Skin epidermis (tissue), 12 donors: ENCODE measurements at regions not wholly inside any gene's neighbourhood (a gene's known extent, or its start where the extent isn't known, plus 50 kb on each side); places are given as distances from the start of the nearest gene placed in this dataset.
"Not testable (repeated sequence)": the region's sequence is repeated elsewhere in the genome, so short reads cannot be mapped to it uniquely, and the experiment has no call there.

Source experiments
- H3K27ac ChIP-seq, 21 experiments: fragments of 200-600 bp; sonication (generic) in 11 of 21; one replicate each; pipeline ENCODE4 v1.5.0; 2020; ENCODE audit warnings: mild to moderate bottlenecking in 3 of 21, inconsistent platforms in 2 of 21, moderate library complexity in 2 of 21
- H3K4me3 ChIP-seq, 7 experiments: fragments of 200-600 bp; sonication (generic) in 2 of 7; one replicate each; pipeline ENCODE4 v1.5.0; 2020; ENCODE audit warnings: inconsistent platforms in 2 of 7, mild to moderate bottlenecking in 2 of 7, moderate library complexity in 1 of 7

- no peak overlapping the region for H3K27ac ChIP-seq
Observed at GRCh38 chr16:60645541-60645940, 1390.7 kb downstream of the CDH8 start.

GRCh38 chr16:60642956-60643355, 1393.3 kb downstream of the CDH8 start:
- H3K27ac ChIP-seq: no peak overlapping the region
- no peak overlapping the region for H3K4me3 ChIP-seq

More at GRCh38 chr16:60645541-60645940, 1390.7 kb downstream of the CDH8 start:
- no peak overlapping the region for H3K4me3 ChIP-seq

- Histone ChIP-seq H3K4me3 (no peak overlapping the region), H3K27ac (no peak overlapping the region)
Observed at GRCh38 chr16:60641067-60641665, 1395.1 kb downstream of the CDH8 start.

GRCh38 chr16:60640038-60640437, 1396.2 kb downstream of the CDH8 start:
- H3K4me3 ChIP-seq: no peak overlapping the region
- H3K27ac ChIP-seq: no peak overlapping the region

- not testable (repeated sequence) for H3K4me3 ChIP-seq, H3K27ac ChIP-seq
Observed at GRCh38 chr16:60636636-60637035, 1399.6 kb downstream of the CDH8 start.

- H3K4me3 ChIP-seq: no peak overlapping the region
- H3K27ac ChIP-seq: no peak overlapping the region
Observed at GRCh38 chr16:60636117-60636516, 1400.1 kb downstream of the CDH8 start.

GRCh38 chr16:60635548-60635947, 1400.7 kb downstream of the CDH8 start:
- no peak overlapping the region for H3K4me3 ChIP-seq
- H3K27ac ChIP-seq: no peak overlapping the region

GRCh38 chr16:60611844-60612243, 1424.4 kb downstream of the CDH8 start:
- no peak overlapping the region for H3K27ac ChIP-seq
- H3K4me3 ChIP-seq: no peak overlapping the region

GRCh38 chr16:60608971-60609370, 1427.3 kb downstream of the CDH8 start:
- no peak overlapping the region for H3K27ac ChIP-seq
- no peak overlapping the region for H3K4me3 ChIP-seq

GRCh38 chr16:60605652-60606051, 1430.6 kb downstream of the CDH8 start:
- not testable (repeated sequence) for H3K27ac ChIP-seq, H3K4me3 ChIP-seq

- no peak overlapping the region for H3K27ac ChIP-seq
- no peak overlapping the region for H3K4me3 ChIP-seq
Observed at GRCh38 chr16:60605176-60605575, 1431.1 kb downstream of the CDH8 start.

GRCh38 chr16:60586493-60586892, 1449.7 kb downstream of the CDH8 start:
- Histone ChIP-seq H3K27ac (no peak overlapping the region), H3K4me3 (no peak overlapping the region)

- H3K4me3 ChIP-seq: no peak overlapping the region
Observed at GRCh38 chr16:60582528-60582927, 1453.7 kb downstream of the CDH8 start.

GRCh38 chr16:60566901-60567300, 1469.3 kb downstream of the CDH8 start:
- Histone ChIP-seq H3K4me3 (no peak overlapping the region), H3K27ac (no peak overlapping the region)

More at GRCh38 chr16:60582528-60582927, 1453.7 kb downstream of the CDH8 start:
- H3K27ac ChIP-seq: no peak overlapping the region

- Histone ChIP-seq H3K4me3 (no peak overlapping the region), H3K27ac (no peak overlapping the region)
Observed at GRCh38 chr16:60564588-60564987, 1471.7 kb downstream of the CDH8 start.

- H3K27ac ChIP-seq: no peak overlapping the region
- no peak overlapping the region for H3K4me3 ChIP-seq
Observed at GRCh38 chr16:60563166-60563565, 1473.1 kb downstream of the CDH8 start.

- Histone ChIP-seq H3K27ac (no peak overlapping the region), H3K4me3 (no peak overlapping the region)
Observed at GRCh38 chr16:60558936-60559335, 1477.3 kb downstream of the CDH8 start.

GRCh38 chr16:60553090-60553757, 1483.0 kb downstream of the CDH8 start:
- H3K27ac ChIP-seq: no peak overlapping the region
- H3K4me3 ChIP-seq: no peak overlapping the region

- Histone ChIP-seq H3K4me3 (no peak overlapping the region), H3K27ac (no peak overlapping the region)
Observed at GRCh38 chr16:60541535-60541934, 1494.7 kb downstream of the CDH8 start.

- Histone ChIP-seq H3K27ac (no peak overlapping the region), H3K4me3 (no peak overlapping the region)
Observed at GRCh38 chr16:60510941-60511340, 1525.3 kb downstream of the CDH8 start.

- Histone ChIP-seq H3K27ac (no peak overlapping the region), H3K4me3 (no peak overlapping the region)
Observed at GRCh38 chr16:60510208-60510607, 1526.0 kb downstream of the CDH8 start.

GRCh38 chr16:60491273-60491672, 1545.0 kb downstream of the CDH8 start:
- Histone ChIP-seq H3K27ac (no peak overlapping the region), H3K4me3 (no peak overlapping the region)
